CD4-positive, alpha-beta T cell treated with Interferon alpha-2 for 1 hour (primary cell): ENCODE measurements at regions not wholly inside any gene's neighbourhood (a gene's known extent, or its start where the extent isn't known, plus 50 kb on each side); places are given as distances from the start of the nearest gene placed in this dataset.

Source experiments
- DNase-seq, 2 donors: peaks; one replicate each; pipeline ENCODE4 v3.0.0-alpha.2; 2020 to 2022

DNA sequence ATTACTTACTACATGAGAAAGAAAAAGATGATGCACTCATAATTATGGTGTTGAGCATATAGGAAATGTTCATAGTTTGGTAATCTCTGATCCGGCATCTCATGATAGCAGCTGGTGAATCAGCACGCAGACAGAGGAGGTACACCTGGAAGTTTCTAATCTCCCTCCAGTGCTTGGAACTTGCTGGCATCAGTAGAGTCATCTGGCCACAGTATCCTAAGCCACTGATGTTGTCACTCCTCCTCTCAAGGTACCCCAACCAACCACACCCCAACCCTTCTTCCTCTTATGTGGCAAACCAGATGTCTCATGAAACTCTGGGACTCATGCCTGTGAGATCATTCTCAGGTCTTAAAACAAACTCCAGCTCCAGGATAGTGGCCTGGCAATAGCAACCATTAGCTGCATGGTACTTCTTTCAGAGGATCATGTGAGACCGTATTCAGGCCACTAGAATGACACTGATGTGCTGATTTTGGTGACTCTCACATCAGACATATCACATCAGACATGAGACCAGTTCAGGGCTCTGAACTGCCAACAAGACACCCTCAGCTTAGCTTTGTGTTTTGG is 143.0 kb downstream of the RASSF9 start:
- DNase-seq: no peak

GRCh38 chr12:85695097-85695715 is 141.0 kb downstream of the RASSF9 start:
- no peak for DNase-seq

DNA sequence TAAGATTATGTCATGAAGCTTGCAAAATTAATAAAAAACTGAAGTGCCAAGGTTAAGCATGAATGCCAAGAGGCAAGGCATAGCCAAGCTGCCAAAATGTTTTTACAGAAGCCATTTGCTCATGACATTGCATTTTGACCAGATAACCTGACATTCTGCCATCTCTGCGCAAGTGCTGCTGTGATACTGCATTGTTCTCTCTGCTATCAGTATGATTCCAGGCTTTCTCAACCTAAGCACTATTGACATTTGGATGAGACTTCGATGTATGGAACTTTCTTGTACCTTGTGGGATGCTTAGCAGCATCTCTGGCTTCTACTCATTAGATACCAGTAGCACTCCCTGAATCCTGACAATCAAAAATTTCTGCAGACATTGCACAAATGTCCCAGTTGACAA is 139.2 kb downstream of the RASSF9 start:
- DNase-seq: no peak

DNA sequence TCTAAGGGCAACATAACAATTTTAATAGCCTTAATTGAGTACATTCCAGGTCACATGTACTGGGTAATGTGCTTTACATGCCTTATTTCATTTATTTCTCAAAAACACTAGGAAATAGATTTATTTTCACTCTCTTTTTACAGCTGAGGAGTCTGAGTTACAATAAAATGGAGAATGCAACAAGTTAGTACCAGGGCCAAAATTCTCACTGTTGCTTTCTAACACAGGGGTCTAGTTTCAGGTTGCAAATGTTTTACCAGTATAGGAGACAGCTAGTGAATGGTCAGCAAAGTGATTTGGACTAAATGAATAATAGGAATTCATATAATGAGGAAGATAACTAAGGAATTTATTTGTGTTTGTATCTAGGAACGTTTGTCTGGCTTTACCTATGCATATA is 137.3 kb downstream of the RASSF9 start:
- DNase-seq: no peak

DNA sequence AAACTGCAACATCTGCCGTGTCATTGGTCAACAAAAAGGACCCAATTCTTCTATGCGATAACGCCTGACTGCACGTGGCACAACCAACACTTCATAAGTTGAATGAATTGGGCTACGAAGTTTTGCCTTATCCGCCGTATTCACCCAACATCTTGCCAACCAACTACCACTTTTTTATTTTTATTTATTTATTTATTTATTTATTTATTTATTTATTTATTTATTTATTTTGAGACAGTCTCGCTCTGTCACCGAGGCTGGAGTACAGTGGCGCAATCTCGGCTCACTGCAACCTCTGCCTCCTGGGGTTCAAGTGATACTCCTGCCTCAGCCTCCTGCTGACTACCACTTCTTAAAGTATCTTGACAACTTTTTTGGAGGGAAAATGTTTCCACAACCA is 127.4 kb downstream of the RASSF9 start:
- no peak for DNase-seq

DNA sequence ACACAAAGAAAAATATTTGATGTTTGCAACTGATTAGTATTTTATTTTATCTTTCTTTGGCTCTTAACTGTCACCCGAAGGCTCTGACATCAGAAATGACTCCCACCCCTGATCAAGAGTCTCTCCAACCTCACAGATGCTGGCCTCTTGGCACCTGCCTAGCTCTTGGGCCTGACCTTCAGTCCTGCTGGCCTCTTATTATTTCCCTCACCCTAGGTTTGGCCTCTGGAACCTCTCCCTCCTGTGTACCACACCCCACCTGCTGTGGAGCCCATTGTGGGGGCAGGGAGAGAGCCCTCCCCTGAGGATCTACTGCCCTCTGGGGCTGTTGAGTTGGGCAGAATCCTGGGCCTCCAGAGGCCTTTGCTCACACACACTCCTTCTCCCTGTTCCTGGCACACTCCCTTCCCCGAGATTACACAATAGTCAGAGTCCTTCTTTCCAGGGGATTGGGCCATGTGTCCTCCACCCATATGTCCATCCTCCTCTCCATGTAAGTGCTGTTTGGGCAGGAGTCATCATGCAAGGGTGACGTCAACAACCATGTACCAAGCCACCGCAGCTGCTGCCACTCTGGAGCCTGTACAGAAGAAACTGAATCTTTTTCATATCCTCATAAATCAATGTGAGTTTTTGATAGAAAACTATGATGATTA is 124.3 kb downstream of the RASSF9 start:
- DNase-seq: no peak

GRCh38 chr12:85713373-85713772 is 122.8 kb downstream of the RASSF9 start:
- no peak for DNase-seq

- DNase-seq: no peak
These were observed 121.8 kb downstream of the RASSF9 start for GRCh38 chr12:85714425-85714824.

- DNase-seq: no peak
These were observed 115.7 kb downstream of the RASSF9 start for GRCh38 chr12:85720308-85721033.

DNA sequence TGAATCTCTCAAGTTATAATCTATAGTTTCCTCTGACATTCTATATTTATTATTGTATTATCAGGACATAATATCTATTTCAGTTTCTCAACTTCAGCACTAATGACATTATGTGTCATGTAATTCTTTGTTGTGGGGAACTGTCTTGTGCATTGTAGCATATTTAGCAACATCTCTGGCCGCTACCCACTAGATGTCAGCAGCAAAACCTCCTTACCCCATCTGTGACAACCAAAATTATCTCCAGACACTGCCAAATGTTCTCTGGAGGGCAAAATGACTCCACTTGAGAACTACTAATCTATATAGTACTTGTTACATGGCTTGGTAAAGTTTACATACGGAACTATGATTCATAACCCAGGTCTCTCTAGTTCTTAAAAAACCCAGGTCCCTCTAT is 110.2 kb downstream of the RASSF9 start:
- no peak for DNase-seq

DNA sequence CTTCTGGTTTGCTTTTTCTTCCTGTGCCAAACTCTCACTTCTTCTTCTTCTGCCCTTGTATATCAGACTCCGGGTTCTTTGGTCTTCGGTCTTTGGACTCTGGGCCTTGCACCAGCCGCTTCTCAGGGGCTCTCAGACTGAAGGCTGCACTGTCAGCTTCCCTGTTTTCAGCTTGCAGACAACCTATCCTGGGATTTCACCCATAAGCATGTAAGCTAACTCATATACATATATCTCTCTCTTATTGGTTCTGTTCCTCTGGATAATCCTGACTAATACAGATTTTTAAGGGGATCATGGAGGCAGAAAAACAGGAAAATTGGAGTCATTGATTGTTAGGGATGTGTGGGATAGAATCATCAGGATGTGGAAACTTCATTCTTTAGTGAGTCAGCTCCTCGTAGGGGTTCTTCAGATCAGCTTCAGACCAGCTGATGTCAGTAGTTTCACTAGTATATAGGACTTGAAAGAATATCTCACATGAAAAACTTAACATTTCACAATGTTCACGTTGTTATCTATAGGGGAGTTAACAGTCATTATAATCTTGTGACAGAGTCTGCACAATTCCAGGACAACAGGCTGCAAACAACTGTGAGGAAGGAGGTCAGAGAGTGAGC is 102.9 kb downstream of the RASSF9 start:
- DNase-seq: no peak

GRCh38 chr12:85733984-85734383 is 102.2 kb downstream of the RASSF9 start:
- DNase-seq: no peak

DNA sequence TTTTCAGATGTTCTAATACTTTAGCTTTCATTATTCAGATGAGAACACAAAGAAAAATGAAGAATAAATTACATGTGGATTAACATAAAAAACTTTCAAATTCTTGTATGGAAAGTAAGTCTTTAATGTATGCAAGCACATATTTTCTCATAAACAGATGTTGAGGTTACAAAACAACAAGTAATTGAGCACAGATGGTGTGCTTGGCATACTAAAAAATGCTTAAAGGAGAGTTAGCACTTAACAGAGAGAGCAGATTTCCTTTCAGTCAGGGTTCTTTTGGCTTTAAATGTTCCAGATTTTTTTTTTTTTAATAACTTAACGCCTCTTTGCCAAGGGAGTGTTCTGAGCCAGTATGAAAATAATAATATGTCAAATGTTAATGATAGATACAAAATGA is 96.0 kb downstream of the RASSF9 start:
- no peak for DNase-seq

DNA sequence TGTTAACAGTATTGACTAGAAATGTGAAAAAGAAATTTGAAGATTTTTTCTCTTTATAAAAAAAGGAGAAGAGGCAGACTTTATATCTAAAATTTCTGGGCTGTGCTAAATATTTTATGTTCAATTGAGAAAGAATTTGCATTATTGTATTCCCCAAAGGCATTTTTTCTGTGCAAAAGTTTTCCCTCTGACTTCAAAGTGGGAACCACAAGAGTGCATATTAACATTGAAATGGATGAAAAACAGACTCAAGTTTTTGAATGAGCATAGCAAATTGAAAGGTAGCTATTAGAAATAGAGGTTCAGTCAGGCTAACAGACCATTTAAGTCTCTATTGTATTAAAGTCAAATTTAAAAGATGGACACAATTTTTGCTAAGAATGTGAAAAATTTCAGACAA is 95.2 kb downstream of the RASSF9 start:
- DNase-seq: no peak

- DNase-seq: no peak
These were observed 88.2 kb downstream of the RASSF9 start for GRCh38 chr12:85747941-85748495.
